NB4 (cell line): ENCODE measurements at regions not wholly inside any gene's neighbourhood (a gene's known extent, or its start where the extent isn't known, plus 50 kb on each side); places are given as distances from the start of the nearest gene placed in this dataset.

ENCODE experiments used
- CTCF ChIP-seq: IDR thresholded peaks from one replicate; pipeline ENCODE4 v1.5.1; 2012; ENCODE audit warnings: low read depth, low read length
- POLR2A ChIP-seq: IDR thresholded peaks from 2 replicates; pipeline ENCODE4 v1.6.1; 2011; ENCODE audit warnings: mild to moderate bottlenecking; ENCODE audit not compliant: insufficient read length; ENCODE audit errors: extremely low read depth

- TF ChIP-seq POLR2A (no peak), CTCF (no peak)
Observed at GRCh38 chr5:89686081-89686765, 723.3 kb downstream of the CETN3 start.
